H9 (cell line): ENCODE measurements at regions not wholly inside any gene's neighbourhood (a gene's known extent, or its start where the extent isn't known, plus 50 kb on each side); places are given as distances from the start of the nearest gene placed in this dataset.

Source experiments
- DNase-seq: peaks from one replicate; pipeline ENCODE4 v3.0.0-alpha.2; 2017
- H2AFZ ChIP-seq: one replicate; pipeline ENCODE4 v1.6.1; 2013; ENCODE audit warnings: mild to moderate bottlenecking, low read length, control low read depth, moderate library complexity
- H2AK5ac ChIP-seq: 2 replicates; pipeline ENCODE4 v1.6.1; 2013; ENCODE audit warnings: low read length, control low read depth, mixed read lengths; ENCODE audit not compliant: insufficient read length
- H2BK120ac ChIP-seq: one replicate; pipeline ENCODE4 v1.6.1; 2013; ENCODE audit warnings: low read depth, mild to moderate bottlenecking, low read length, control low read depth, inconsistent platforms; ENCODE audit not compliant: poor library complexity, severe bottlenecking
- H2BK12ac ChIP-seq: 2 replicates; pipeline ENCODE4 v1.6.1; 2013; ENCODE audit warnings: low read length, control low read depth, mixed read lengths, low read depth; ENCODE audit not compliant: insufficient read length
- H2BK15ac ChIP-seq: 2 replicates; pipeline ENCODE4 v1.6.1; 2013; ENCODE audit warnings: low read depth, low read length, control low read depth
- H2BK20ac ChIP-seq: one replicate; pipeline ENCODE4 v1.6.1; 2013; ENCODE audit warnings: low read depth, mild to moderate bottlenecking, low read length, control low read depth, inconsistent platforms; ENCODE audit not compliant: poor library complexity, severe bottlenecking
- H2BK5ac ChIP-seq: 2 replicates; pipeline ENCODE4 v1.6.1; 2013; ENCODE audit warnings: low read length, control low read depth, mixed read lengths; ENCODE audit not compliant: insufficient read length
- H3K14ac ChIP-seq: 2 replicates; pipeline ENCODE4 v1.6.1; 2013; ENCODE audit warnings: low read length, control low read depth; ENCODE audit not compliant: insufficient read depth
- H3K18ac ChIP-seq: 2 replicates; pipeline ENCODE4 v1.6.1; 2013; ENCODE audit warnings: low read depth, mild to moderate bottlenecking, mixed read lengths, low read length, control low read depth; ENCODE audit not compliant: insufficient read length
- H3K23ac ChIP-seq: 2 replicates; pipeline ENCODE4 v1.6.1; 2013; ENCODE audit warnings: low read length, control low read depth, mixed read lengths, low read depth; ENCODE audit not compliant: insufficient read length
- H3K23me2 ChIP-seq: 2 replicates; pipeline ENCODE4 v1.6.1; 2013; ENCODE audit warnings: low read depth, mild to moderate bottlenecking, mixed read lengths, low read length, control low read depth; ENCODE audit not compliant: insufficient read length, poor library complexity, severe bottlenecking
- H3K27ac ChIP-seq: 2 replicates; pipeline ENCODE4 v1.5.1; 2013; ENCODE audit warnings: low read length, control low read depth, mixed read lengths, low read depth; ENCODE audit not compliant: insufficient read length
- H3K27me3 ChIP-seq: 2 replicates; pipeline ENCODE4 v1.6.1; 2013; ENCODE audit warnings: low read length, control low read depth, inconsistent platforms; ENCODE audit not compliant: insufficient read depth
- H3K4ac ChIP-seq: 2 replicates; pipeline ENCODE4 v1.6.1; 2013; ENCODE audit warnings: low read depth, mild to moderate bottlenecking, control low read depth, inconsistent platforms, low read length, moderate library complexity
- H3K4me1 ChIP-seq: 2 replicates; pipeline ENCODE4 v1.6.1; 2013; ENCODE audit warnings: low read length, control low read depth, inconsistent platforms; ENCODE audit not compliant: insufficient read depth
- H3K4me2 ChIP-seq: 2 replicates; pipeline ENCODE4 v1.6.1; 2013; ENCODE audit warnings: low read length, control low read depth, mixed read lengths; ENCODE audit not compliant: insufficient read length, insufficient read depth
- H3K56ac ChIP-seq: 2 replicates; pipeline ENCODE4 v1.6.1; 2013; ENCODE audit warnings: low read depth, mild to moderate bottlenecking, mixed read lengths, low read length, control low read depth; ENCODE audit not compliant: insufficient read length
- H3K79me1 ChIP-seq: 2 replicates; pipeline ENCODE4 v1.6.1; 2013; ENCODE audit warnings: low read depth, mild to moderate bottlenecking, moderate library complexity, low read length, control low read depth, inconsistent platforms; ENCODE audit not compliant: insufficient read depth, poor library complexity, severe bottlenecking
- H3K79me2 ChIP-seq: 2 replicates; pipeline ENCODE4 v1.6.1; 2013; ENCODE audit warnings: low read length, control low read depth, inconsistent platforms; ENCODE audit not compliant: insufficient read depth
- H3K9ac ChIP-seq: 2 replicates; pipeline ENCODE4 v1.6.1; 2013; ENCODE audit warnings: low read length, control low read depth, mixed read lengths; ENCODE audit not compliant: insufficient read length; ENCODE audit errors: extremely low read depth
- H3K9me3 ChIP-seq: one replicate; pipeline ENCODE4 v1.6.1; 2013; ENCODE audit warnings: low read depth, low read length, inconsistent platforms; ENCODE audit not compliant: control insufficient read depth
- H3T11ph ChIP-seq: one replicate; pipeline ENCODE4 v1.6.1; 2013; ENCODE audit warnings: mild to moderate bottlenecking, low read length, control low read depth, inconsistent platforms
- H4K20me1 ChIP-seq: one replicate; pipeline ENCODE4 v1.6.1; 2013; ENCODE audit not compliant: control insufficient read depth, insufficient read length, insufficient read depth
- H4K5ac ChIP-seq: 2 replicates; pipeline ENCODE4 v1.6.1; 2013; ENCODE audit warnings: low read depth, mild to moderate bottlenecking, mixed read lengths, low read length, control low read depth; ENCODE audit not compliant: insufficient read length
- H4K8ac ChIP-seq: replicated peaks from 2 replicates; pipeline ENCODE4 v1.6.1; 2013; ENCODE audit warnings: low read length, control low read depth, mixed read lengths, low read depth; ENCODE audit not compliant: insufficient read length
- H4K91ac ChIP-seq: 2 replicates; pipeline ENCODE4 v1.6.1; 2013; ENCODE audit warnings: low read depth, mild to moderate bottlenecking, moderate library complexity, mixed read lengths, low read length, control low read depth; ENCODE audit not compliant: insufficient read length
- H3K27ac Mint-ChIP-seq, 3 experiments: 2 replicates in 2 of 3; 3 replicates in 1 of 3; pipeline ENCODE4 v1.8.0; 2020 to 2021; ENCODE audit warnings: mixed read lengths in 3 of 3, mild to moderate bottlenecking in 1 of 3, moderate library complexity in 1 of 3
- H3K27me3 Mint-ChIP-seq: 2 replicates; pipeline ENCODE4 v1.8.0; 2021; ENCODE audit warnings: low read depth, mild to moderate bottlenecking, moderate library complexity, mixed read lengths
- H3K36me3 Mint-ChIP-seq, 3 experiments: 2 replicates in 2 of 3; 3 replicates in 1 of 3; pipeline ENCODE4 v1.8.0; 2020 to 2021; ENCODE audit warnings: low read depth in 3 of 3, mixed read lengths in 3 of 3; ENCODE audit not compliant: insufficient read depth in 1 of 3
- H3K4me1 Mint-ChIP-seq, 2 experiments: 2 replicates each; pipeline ENCODE4 v1.8.0; 2020; ENCODE audit warnings: mixed read lengths in 2 of 2
- H3K4me3 Mint-ChIP-seq, 2 experiments: 2 replicates in 1 of 2; 3 replicates in 1 of 2; pipeline ENCODE4 v1.8.0; 2020 to 2021; ENCODE audit warnings: mild to moderate bottlenecking in 2 of 2, mixed read lengths in 2 of 2, moderate library complexity in 1 of 2
- H3K9me3 Mint-ChIP-seq, 2 experiments: 2 replicates in 1 of 2; 3 replicates in 1 of 2; pipeline ENCODE4 v1.8.0; 2020; ENCODE audit warnings: mild to moderate bottlenecking in 2 of 2, mixed read lengths in 2 of 2, moderate library complexity in 1 of 2
- WGBS: extraction: QIAGEN DNeasy Blood & Tissue Kit; methylation state at CpG from one replicate; pipeline ENCODE4 v1.1.7; 2013; ENCODE audit warnings: missing lambda C conversion rate, low lambda C conversion rate, mixed read lengths; ENCODE audit not compliant: insufficient read length; ENCODE audit errors: extremely low coverage; 5-methylcytosine and 5-hydroxymethylcytosine counted together
- TF ChIP-seq, protein P1 (sequence below): fragments of 200-600 bp; sonication (generic); conservative IDR thresholded peaks from 3 replicates; pipeline ENCODE4 v1.8.0; 2021; ENCODE audit warnings: antibody characterized with exemption, mild to moderate bottlenecking

GRCh38 chr5:44875661-44876605 lies 67.2 kb downstream of the MRPS30 start:
- Histone ChIP-seq H3K9ac (no peak overlapping the region), H3T11ph (no peak overlapping the region), H3K79me1 (no peaks in the 10 kb centered on the region), H3K9me3 (no peaks in the 10 kb centered on the region), H3K4me2 (no peak overlapping the region), H2BK20ac (no peak overlapping the region), H3K18ac (no peak overlapping the region), H3K27me3 (no peaks in the 10 kb centered on the region), H4K91ac (no peak overlapping the region), H2AK5ac (no peak overlapping the region), H3K4ac (no peak overlapping the region), H2BK15ac (no peak overlapping the region), H4K20me1 (no peaks in the 10 kb centered on the region), H3K56ac (no peak overlapping the region), H2AFZ (no peak overlapping the region), H2BK12ac (no peak overlapping the region), H3K23me2 (no peaks in the 10 kb centered on the region), H3K4me1 (no peaks in the 10 kb centered on the region), H2BK120ac (no peak overlapping the region), H4K5ac (no peak overlapping the region), H2BK5ac (no peak overlapping the region), H3K14ac (no peak overlapping the region), H3K23ac (no peak overlapping the region), H3K79me2 (no peaks in the 10 kb centered on the region), H4K8ac (no peak overlapping the region), H3K27ac (no peak overlapping the region)
- WGBS: no CpG with 5 or more reads among the region's 7 CpGs
- H3K27ac Mint-ChIP-seq: peak overlapping the region in 1 of 3 experiments; percentile 57; a peak in 2 of 7 replicates
- no peaks in the 10 kb centered on the region for H3K27me3 Mint-ChIP-seq
- H3K4me3 Mint-ChIP-seq: no peak overlapping the region
- TF ChIP-seq, protein P1, sequence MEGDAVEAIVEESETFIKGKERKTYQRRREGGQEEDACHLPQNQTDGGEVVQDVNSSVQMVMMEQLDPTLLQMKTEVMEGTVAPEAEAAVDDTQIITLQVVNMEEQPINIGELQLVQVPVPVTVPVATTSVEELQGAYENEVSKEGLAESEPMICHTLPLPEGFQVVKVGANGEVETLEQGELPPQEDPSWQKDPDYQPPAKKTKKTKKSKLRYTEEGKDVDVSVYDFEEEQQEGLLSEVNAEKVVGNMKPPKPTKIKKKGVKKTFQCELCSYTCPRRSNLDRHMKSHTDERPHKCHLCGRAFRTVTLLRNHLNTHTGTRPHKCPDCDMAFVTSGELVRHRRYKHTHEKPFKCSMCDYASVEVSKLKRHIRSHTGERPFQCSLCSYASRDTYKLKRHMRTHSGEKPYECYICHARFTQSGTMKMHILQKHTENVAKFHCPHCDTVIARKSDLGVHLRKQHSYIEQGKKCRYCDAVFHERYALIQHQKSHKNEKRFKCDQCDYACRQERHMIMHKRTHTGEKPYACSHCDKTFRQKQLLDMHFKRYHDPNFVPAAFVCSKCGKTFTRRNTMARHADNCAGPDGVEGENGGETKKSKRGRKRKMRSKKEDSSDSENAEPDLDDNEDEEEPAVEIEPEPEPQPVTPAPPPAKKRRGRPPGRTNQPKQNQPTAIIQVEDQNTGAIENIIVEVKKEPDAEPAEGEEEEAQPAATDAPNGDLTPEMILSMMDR: no peak
- H3K9me3 Mint-ChIP-seq: peaks cover 5 to 10% of the 10 kb centered on the region in 2 experiments; a peak in 4 of 5 replicates
- peaks cover 5 to 13% (median 9%) of the 10 kb centered on the region in 3 experiments; a peak in 6 of 7 replicates for H3K36me3 Mint-ChIP-seq
- H3K4me1 Mint-ChIP-seq: peaks cover 5 to 6% of the 10 kb centered on the region in 2 experiments; a peak in 2 of 4 replicates
- DNase-seq: no peak
